Fibroblast of lung (primary cell): ENCODE measurements at regions not wholly inside any gene's neighbourhood (a gene's known extent, or its start where the extent isn't known, plus 50 kb on each side); places are given as distances from the start of the nearest gene placed in this dataset.

Experiments used
- CTCF ChIP-seq, 2 donors: IDR thresholded peaks in 1 of 2; conservative IDR thresholded peaks in 1 of 2; 1 replicate in 1 of 2; 2 replicates in 1 of 2; pipeline ENCODE4 v1.5.1; 2011 to 2012; ENCODE audit warnings: low read length in 2 of 2, control low read depth in 1 of 2, inconsistent platforms in 1 of 2, low read depth in 1 of 2, mild to moderate bottlenecking in 1 of 2
- EZH2 ChIP-seq: IDR thresholded peaks from 2 replicates; pipeline ENCODE4 v1.5.1; 2012; ENCODE audit warnings: low read length, control low read depth, mild to moderate bottlenecking; ENCODE audit errors: missing control alignments

- TF ChIP-seq CTCF (conservative IDR thresholded peaks at IDR 0.05 in 1 of 2, IDR thresholded peaks at IDR 0.05 in 1 of 2; ENCODE audit: low read depth in 1 of 2, low read length in 2 of 2) (no peak), EZH2 (no peak)
These were observed 796.1 kb downstream of the DCDC2C start for GRCh38 chr2:4499316-4500030.
